Progenitor cell of endocrine pancreas (in vitro differentiated cells): ENCODE measurements at regions not wholly inside any gene's neighbourhood (a gene's known extent, or its start where the extent isn't known, plus 50 kb on each side); places are given as distances from the start of the nearest gene placed in this dataset.
"Not testable (repeated sequence)": the region's sequence is repeated elsewhere in the genome, so short reads cannot be mapped to it uniquely, and the experiment has no call there.

Experiments used
- DNase-seq: peaks from one replicate; pipeline ENCODE4 v3.0.0; 2021; ENCODE audit warnings: low spot score; ENCODE audit not compliant: unreplicated experiment
- H3K27ac Mint-ChIP-seq: 2 replicates; pipeline ENCODE4 v1.8.0; 2021; ENCODE audit warnings: mild to moderate bottlenecking, moderate library complexity, mixed read lengths
- H3K27me3 Mint-ChIP-seq: 2 replicates; pipeline ENCODE4 v1.8.0; 2021; ENCODE audit warnings: mixed read lengths
- H3K36me3 Mint-ChIP-seq: 2 replicates; pipeline ENCODE4 v1.8.0; 2022; ENCODE audit warnings: mixed read lengths; ENCODE audit not compliant: insufficient read depth
- H3K4me1 Mint-ChIP-seq: 2 replicates; pipeline ENCODE4 v1.8.0; 2021; ENCODE audit warnings: low read depth, mixed read lengths
- H3K4me3 Mint-ChIP-seq: 2 replicates; pipeline ENCODE4 v1.8.0; 2021; ENCODE audit warnings: low read depth, mild to moderate bottlenecking, moderate library complexity, mixed read lengths
- H3K9me3 Mint-ChIP-seq: 2 replicates; pipeline ENCODE4 v1.8.0; 2021; ENCODE audit warnings: low read depth, mixed read lengths
- CTCF ChIP-seq: fragments of 200-600 bp; sonication (generic); IDR thresholded peaks from one replicate; pipeline ENCODE4 v1.5.0; 2021; ENCODE audit warnings: antibody characterized with exemption, mild to moderate bottlenecking; ENCODE audit not compliant: unreplicated experiment

GRCh38 chr9:91008568-91008967, 206.9 kb downstream of the SYK start:
- Mint-ChIP-seq H3K4me3 (no peak overlapping the region), H3K27ac (no peak overlapping the region), H3K9me3 (peaks cover 10% of the 10 kb centered on the region), H3K27me3 (no peaks in the 10 kb centered on the region), H3K36me3 (no peaks in the 10 kb centered on the region), H3K4me1 (peaks cover 3% of the 10 kb centered on the region)
- no peak for DNase-seq
- no peak for TF ChIP-seq CTCF

GRCh38 chr9:91011891-91012290, 210.3 kb downstream of the SYK start:
- Mint-ChIP-seq H3K4me3 (no peak overlapping the region), H3K27ac (no peak overlapping the region), H3K27me3 (no peaks in the 10 kb centered on the region), H3K36me3 (no peaks in the 10 kb centered on the region), H3K9me3 (peaks cover 10% of the 10 kb centered on the region), H3K4me1 (peaks cover 3% of the 10 kb centered on the region)
- no peak for TF ChIP-seq CTCF
- no peak for DNase-seq

GRCh38 chr9:91012933-91013841, 211.6 kb downstream of the SYK start:
- Mint-ChIP-seq H3K27me3 (no peaks in the 10 kb centered on the region), H3K27ac (no peak overlapping the region), H3K36me3 (no peaks in the 10 kb centered on the region), H3K9me3 (peaks cover 11% of the 10 kb centered on the region), H3K4me3 (no peak overlapping the region), H3K4me1 (no peaks in the 10 kb centered on the region)
- no peak for TF ChIP-seq CTCF
- DNase-seq: no peak

GRCh38 chr9:91017245-91017644, 215.6 kb downstream of the SYK start:
- H3K4me1 Mint-ChIP-seq: no peaks in the 10 kb centered on the region
- no peak overlapping the region for H3K27ac Mint-ChIP-seq
- no peaks in the 10 kb centered on the region for H3K36me3 Mint-ChIP-seq
- DNase-seq: no peak
- no peak for TF ChIP-seq CTCF
- H3K9me3 Mint-ChIP-seq: peaks cover 14% of the 10 kb centered on the region
- H3K4me3 Mint-ChIP-seq: no peak overlapping the region
- H3K27me3 Mint-ChIP-seq: no peaks in the 10 kb centered on the region

DNA sequence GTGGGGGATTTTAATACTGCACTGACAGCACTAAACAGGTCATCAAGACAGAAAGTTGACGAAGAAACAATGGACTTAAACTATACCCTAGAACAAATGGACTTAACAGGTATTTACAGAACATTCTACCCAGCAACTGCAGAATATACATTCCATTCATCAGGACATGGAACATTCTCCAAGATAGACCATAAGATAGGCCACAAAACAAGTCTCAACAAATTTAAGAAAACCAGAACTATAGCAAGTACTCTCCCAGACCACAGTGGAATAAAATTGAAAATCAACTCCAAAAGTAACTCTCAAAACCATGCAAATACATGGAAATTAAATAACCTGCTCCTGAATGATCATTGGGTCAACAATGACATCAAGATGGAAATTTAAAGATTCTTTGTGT, 218.3 kb downstream of the SYK start:
- not testable (repeated sequence) for H3K4me1 Mint-ChIP-seq, DNase-seq, H3K27ac Mint-ChIP-seq, H3K4me3 Mint-ChIP-seq, H3K36me3 Mint-ChIP-seq, H3K27me3 Mint-ChIP-seq, H3K9me3 Mint-ChIP-seq

DNA sequence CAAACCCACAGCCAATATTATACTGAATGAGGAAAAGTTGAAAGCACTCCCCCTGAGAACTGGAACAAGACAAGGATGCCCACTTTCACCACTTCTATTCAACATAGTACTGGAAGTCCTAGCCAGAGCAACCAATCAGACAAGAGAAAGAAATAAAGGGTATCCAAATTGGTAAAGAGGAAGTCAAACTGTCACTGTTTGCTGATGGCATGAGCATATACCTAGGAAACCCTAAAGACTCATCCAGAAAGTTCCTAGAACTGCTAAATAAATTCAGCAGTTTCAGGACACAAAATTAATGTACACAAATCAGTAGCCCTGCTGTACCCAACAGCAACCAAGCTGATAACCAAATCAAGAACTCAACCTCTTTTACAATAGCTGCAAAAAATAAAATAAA, 220.0 kb downstream of the SYK start:
- not testable (repeated sequence) for H3K36me3 Mint-ChIP-seq, H3K4me1 Mint-ChIP-seq, H3K27me3 Mint-ChIP-seq, DNase-seq, H3K4me3 Mint-ChIP-seq, H3K9me3 Mint-ChIP-seq
- H3K27ac Mint-ChIP-seq: peak overlapping the region; percentile 21
